GM21619 (cell line): ENCODE measurements at regions not wholly inside any gene's neighbourhood (a gene's known extent, or its start where the extent isn't known, plus 50 kb on each side); places are given as distances from the start of the nearest gene placed in this dataset.

Source experiments
- ATAC-seq: cut with Tn5 transposase; IDR thresholded peaks from one replicate; pipeline ENCODE4 v1.9.1; 2021; ENCODE audit not compliant: unreplicated experiment

- ATAC-seq = no peak
Observed at GRCh38 chr21:16011719-16012118, 281.9 kb downstream of the USP25 start.

- no peak for ATAC-seq
Observed at GRCh38 chr21:16013570-16013969, 283.8 kb downstream of the USP25 start.

- ATAC-seq = no peak
Observed at GRCh38 chr21:16020878-16021277, 291.1 kb downstream of the USP25 start.

GRCh38 chr21:16022116-16022515 is 292.3 kb downstream of the USP25 start:
- ATAC-seq = no peak

GRCh38 chr21:16022921-16023320 is 293.1 kb downstream of the USP25 start:
- ATAC-seq = no peak

- ATAC-seq = no peak
Observed at GRCh38 chr21:16028142-16028541, 298.4 kb downstream of the USP25 start.

GRCh38 chr21:16028941-16029464 is 299.2 kb downstream of the USP25 start:
- ATAC-seq = no peak

- no peak for ATAC-seq
Observed at GRCh38 chr21:16033193-16033592, 303.4 kb downstream of the USP25 start.

GRCh38 chr21:16034446-16035190 is 304.8 kb downstream of the USP25 start:
- ATAC-seq = no peak

- no peak for ATAC-seq
Observed at GRCh38 chr21:16037421-16037955, 307.7 kb downstream of the USP25 start.

- ATAC-seq = no peak
Observed at GRCh38 chr21:16040601-16041000, 310.8 kb downstream of the USP25 start.

GRCh38 chr21:16044676-16045075 is 314.9 kb downstream of the USP25 start:
- ATAC-seq = no peak

GRCh38 chr21:16046656-16047330 is 317.0 kb downstream of the USP25 start:
- ATAC-seq = no peak

- ATAC-seq = no peak
Observed at GRCh38 chr21:16047904-16048303, 318.1 kb downstream of the USP25 start.

GRCh38 chr21:16055014-16055413 is 325.2 kb downstream of the USP25 start:
- no peak for ATAC-seq

GRCh38 chr21:16058896-16059295 is 329.1 kb downstream of the USP25 start:
- ATAC-seq = no peak

- ATAC-seq = no peak
Observed at GRCh38 chr21:16059981-16060380, 330.2 kb downstream of the USP25 start.

GRCh38 chr21:16061194-16061593 is 331.4 kb downstream of the USP25 start:
- no peak for ATAC-seq

GRCh38 chr21:16069178-16070112 is 339.7 kb downstream of the USP25 start:
- no peak for ATAC-seq

GRCh38 chr21:16070207-16070651 is 340.4 kb downstream of the USP25 start:
- no peak for ATAC-seq

- no peak for ATAC-seq
Observed at GRCh38 chr21:16071092-16071491, 341.3 kb downstream of the USP25 start.
